Suprapubic skin (tissue), 4 donors: ENCODE measurements at regions not wholly inside any gene's neighbourhood (a gene's known extent, or its start where the extent isn't known, plus 50 kb on each side); places are given as distances from the start of the nearest gene placed in this dataset.

Experiments
- CTCF ChIP-seq, 2 donors: fragments of 200-600 bp in 1 of 2; fragments of 450-650 bp in 1 of 2; sonication (generic) in 1 of 2; IDR thresholded peaks; one replicate each; pipeline ENCODE4 v1.5.1; 2016 to 2019; ENCODE audit warnings: antibody characterized with exemption in 2 of 2, mild to moderate bottlenecking in 1 of 2, moderate library complexity in 1 of 2
- EP300 ChIP-seq: sonication (generic); formaldehyde crosslinking; IDR thresholded peaks from one replicate; pipeline ENCODE4 v1.6.1; 2017; ENCODE audit warnings: antibody characterized with exemption
- POLR2A ChIP-seq, 2 donors: fragments of 450-650 bp; IDR thresholded peaks; one replicate each; pipeline ENCODE4 v1.6.1; 2017; ENCODE audit warnings: antibody characterized with exemption in 2 of 2, mild to moderate bottlenecking in 2 of 2, moderate library complexity in 2 of 2
- POLR2AphosphoS5 ChIP-seq, 3 donors: sonication (generic); formaldehyde crosslinking; IDR thresholded peaks; one replicate each; pipeline ENCODE4 v1.6.1; 2017; ENCODE audit warnings: antibody characterized with exemption in 3 of 3

DNA sequence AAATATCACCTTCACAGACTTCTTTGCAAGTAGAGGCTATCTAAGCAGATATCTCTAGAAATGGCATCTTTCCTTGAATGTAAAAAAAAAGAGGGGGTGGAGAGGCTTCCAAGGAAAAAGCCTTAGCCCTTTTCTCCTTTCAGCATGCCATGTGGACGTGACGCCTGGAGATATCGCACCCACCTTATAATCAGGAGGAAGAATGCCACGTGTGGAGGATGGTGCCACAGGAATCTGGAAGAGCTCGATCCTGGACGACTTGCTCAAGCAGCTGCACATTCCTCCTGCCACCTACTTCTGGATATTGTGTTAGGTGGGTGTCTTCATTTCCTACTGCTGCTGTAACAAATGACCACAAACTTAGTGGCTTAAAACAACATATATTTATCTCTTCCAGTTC lies 203.6 kb downstream of the NUAK1 start:
- TF ChIP-seq CTCF (IDR thresholded peaks at IDR 0.05) (no peak), POLR2A (IDR thresholded peaks at IDR 0.05) (no peak), EP300 (no peak), POLR2AphosphoS5 (IDR thresholded peaks at IDR 0.05) (peak in 1 of 3 donors; percentile 38)
